ENCODE measurements at regions not wholly inside any gene's neighbourhood (a gene's known extent, or its start where the extent isn't known, plus 50 kb on each side); places are given as distances from the start of the nearest gene placed in this dataset.
"Not testable (repeated sequence)": the region's sequence is repeated elsewhere in the genome, so short reads cannot be mapped to it uniquely, and the experiment has no call there.

DNA sequence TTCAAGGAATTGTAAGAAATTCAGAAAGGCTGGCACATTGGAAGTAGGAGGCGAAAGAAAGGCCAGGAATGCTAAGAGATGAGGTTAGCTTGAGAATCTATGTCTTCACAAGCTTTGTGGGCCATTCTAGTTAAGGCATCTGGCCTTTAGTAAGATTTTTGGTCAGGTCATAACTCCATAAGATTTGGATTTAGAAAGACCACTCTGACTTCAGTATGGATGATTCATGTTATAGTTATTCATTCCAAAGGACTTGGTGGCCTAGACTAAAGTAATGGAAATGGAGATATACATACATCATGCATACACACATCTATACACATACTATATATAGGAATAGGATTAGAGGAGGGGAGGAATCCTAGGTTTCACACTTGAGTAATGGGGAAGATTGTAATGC, 77.5 kb downstream of the SEPTIN7 start:
- Histone ChIP-seq H3K27ac (ENCODE audit: low read depth in 2 of 2, low read length in 2 of 2) (no peak overlapping the region), H3K4me1 (ENCODE audit: control insufficient read depth in 2 of 2, insufficient read depth in 2 of 2, low read length in 2 of 2) (no peaks in the 10 kb centered on the region), H3K9me3 (ENCODE audit: control insufficient read depth in 2 of 2, low read length in 2 of 2) (no peaks in the 10 kb centered on the region), H3K9ac (ENCODE audit: low read depth in 1 of 2, low read length in 2 of 2) (no peak overlapping the region), H3K36me3 (ENCODE audit: control insufficient read depth in 2 of 2, insufficient read depth in 2 of 2, low read length in 2 of 2) (peaks cover 7 to 9% of the 10 kb centered on the region in 2 donors), H3K27me3 (ENCODE audit: control insufficient read depth in 2 of 2, insufficient read depth in 2 of 2, low read length in 2 of 2) (no peaks in the 10 kb centered on the region), H3K4me3 (ENCODE audit: low read length in 2 of 2) (no peak overlapping the region)

- H3K36me3 ChIP-seq (ENCODE audit: control insufficient read depth in 2 of 2, insufficient read depth in 2 of 2, low read length in 2 of 2) = peaks cover 7 to 22% of the 10 kb centered on the region in 2 donors
- H3K4me1 ChIP-seq (ENCODE audit: control insufficient read depth in 2 of 2, insufficient read depth in 2 of 2, low read length in 2 of 2); H3K4me3 ChIP-seq (ENCODE audit: low read length in 2 of 2); H3K9ac ChIP-seq (ENCODE audit: low read depth in 1 of 2, low read length in 2 of 2); H3K27ac ChIP-seq (ENCODE audit: low read depth in 2 of 2, low read length in 2 of 2); H3K9me3 ChIP-seq (ENCODE audit: control insufficient read depth in 2 of 2, low read length in 2 of 2); H3K27me3 ChIP-seq (ENCODE audit: control insufficient read depth in 2 of 2, insufficient read depth in 2 of 2, low read length in 2 of 2): not testable (repeated sequence)
These were observed 86.6 kb downstream of the SEPTIN7 start for GRCh38 chr7:35887430-35887829.

- Histone ChIP-seq H3K4me1 (ENCODE audit: control insufficient read depth in 2 of 2, insufficient read depth in 2 of 2, low read length in 2 of 2) (no peaks in the 10 kb centered on the region), H3K27ac (ENCODE audit: low read depth in 2 of 2, low read length in 2 of 2) (no peak overlapping the region), H3K4me3 (ENCODE audit: low read length in 2 of 2) (no peak overlapping the region), H3K9ac (ENCODE audit: low read depth in 1 of 2, low read length in 2 of 2) (no peak overlapping the region), H3K9me3 (ENCODE audit: control insufficient read depth in 2 of 2, low read length in 2 of 2) (no peaks in the 10 kb centered on the region), H3K36me3 (ENCODE audit: control insufficient read depth in 2 of 2, insufficient read depth in 2 of 2, low read length in 2 of 2) (peaks cover 0 to 17% of the 10 kb centered on the region in 2 donors), H3K27me3 (ENCODE audit: control insufficient read depth in 2 of 2, insufficient read depth in 2 of 2, low read length in 2 of 2) (no peaks in the 10 kb centered on the region)
These were observed 88.1 kb downstream of the SEPTIN7 start for GRCh38 chr7:35889001-35889400.

- Histone ChIP-seq H3K27ac (ENCODE audit: low read depth in 2 of 2, low read length in 2 of 2) (no peak overlapping the region), H3K4me3 (ENCODE audit: low read length in 2 of 2) (no peak overlapping the region), H3K4me1 (ENCODE audit: control insufficient read depth in 2 of 2, insufficient read depth in 2 of 2, low read length in 2 of 2) (no peaks in the 10 kb centered on the region), H3K27me3 (ENCODE audit: control insufficient read depth in 2 of 2, insufficient read depth in 2 of 2, low read length in 2 of 2) (no peaks in the 10 kb centered on the region), H3K9me3 (ENCODE audit: control insufficient read depth in 2 of 2, low read length in 2 of 2) (no peaks in the 10 kb centered on the region), H3K36me3 (ENCODE audit: control insufficient read depth in 2 of 2, insufficient read depth in 2 of 2, low read length in 2 of 2) (peaks cover 0 to 11% of the 10 kb centered on the region in 2 donors), H3K9ac (ENCODE audit: low read depth in 1 of 2, low read length in 2 of 2) (no peak overlapping the region)
These were observed 89.0 kb downstream of the SEPTIN7 start for GRCh38 chr7:35889870-35890269.

GRCh38 chr7:35891004-35891830, 90.4 kb downstream of the SEPTIN7 start:
- peaks cover 0 to 5% of the 10 kb centered on the region in 2 donors for H3K36me3 ChIP-seq (ENCODE audit: control insufficient read depth in 2 of 2, insufficient read depth in 2 of 2, low read length in 2 of 2)
- no peak overlapping the region for H3K9ac ChIP-seq (ENCODE audit: low read depth in 1 of 2, low read length in 2 of 2)
- H3K27ac ChIP-seq (ENCODE audit: low read depth in 2 of 2, low read length in 2 of 2) = no peak overlapping the region
- no peaks in the 10 kb centered on the region for H3K4me1 ChIP-seq (ENCODE audit: control insufficient read depth in 2 of 2, insufficient read depth in 2 of 2, low read length in 2 of 2)
- no peaks in the 10 kb centered on the region for H3K9me3 ChIP-seq (ENCODE audit: control insufficient read depth in 2 of 2, low read length in 2 of 2)
- no peaks in the 10 kb centered on the region for H3K27me3 ChIP-seq (ENCODE audit: control insufficient read depth in 2 of 2, insufficient read depth in 2 of 2, low read length in 2 of 2)
- H3K4me3 ChIP-seq (ENCODE audit: low read length in 2 of 2) = no peak overlapping the region

DNA sequence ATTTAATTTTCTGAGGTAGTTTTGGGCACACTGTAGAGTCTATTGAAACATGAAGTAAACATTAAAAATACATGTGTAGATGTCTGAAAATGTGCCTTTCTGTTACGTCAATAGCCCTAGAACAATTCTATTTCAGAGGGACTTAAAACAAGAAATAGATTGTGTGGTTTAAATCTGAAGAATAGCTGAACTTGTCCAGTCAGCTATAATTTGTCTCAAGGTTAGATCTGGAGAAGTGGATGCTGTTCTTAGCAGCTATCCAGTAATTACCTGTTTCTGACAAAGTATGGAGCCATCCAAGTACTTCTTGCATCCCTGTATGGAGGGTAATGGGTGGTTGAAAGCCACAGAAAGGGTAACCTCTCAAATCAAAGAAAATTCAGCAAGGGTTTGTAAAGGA, 92.8 kb downstream of the SEPTIN7 start:
- Histone ChIP-seq H3K4me1 (ENCODE audit: control insufficient read depth in 2 of 2, insufficient read depth in 2 of 2, low read length in 2 of 2) (no peaks in the 10 kb centered on the region), H3K36me3 (ENCODE audit: control insufficient read depth in 2 of 2, insufficient read depth in 2 of 2, low read length in 2 of 2) (peaks cover 0 to 4% of the 10 kb centered on the region in 2 donors), H3K9ac (ENCODE audit: low read depth in 1 of 2, low read length in 2 of 2) (no peak overlapping the region), H3K9me3 (ENCODE audit: control insufficient read depth in 2 of 2, low read length in 2 of 2) (no peaks in the 10 kb centered on the region), H3K27ac (ENCODE audit: low read depth in 2 of 2, low read length in 2 of 2) (no peak overlapping the region), H3K27me3 (ENCODE audit: control insufficient read depth in 2 of 2, insufficient read depth in 2 of 2, low read length in 2 of 2) (no peaks in the 10 kb centered on the region), H3K4me3 (ENCODE audit: low read length in 2 of 2) (no peak overlapping the region)

DNA sequence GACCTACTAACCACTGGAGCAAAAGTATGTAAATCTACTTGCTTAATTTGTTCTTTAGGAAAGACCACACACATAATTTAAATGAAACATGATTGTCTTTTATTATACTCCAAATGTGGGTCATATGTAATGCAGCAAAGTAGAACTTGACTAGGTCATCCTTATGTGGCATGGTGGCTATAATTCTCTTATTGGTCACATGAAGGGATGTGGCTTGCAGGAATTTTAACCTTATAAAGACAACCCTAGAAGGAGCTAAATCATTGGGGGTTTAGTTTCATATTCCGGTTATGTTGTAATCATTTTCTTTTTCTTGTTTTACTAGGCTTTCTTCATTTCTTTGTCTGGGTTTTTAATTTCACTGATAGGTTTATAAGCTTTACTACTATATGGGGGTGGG, 93.9 kb downstream of the SEPTIN7 start:
- Histone ChIP-seq H3K4me1 (ENCODE audit: control insufficient read depth in 2 of 2, insufficient read depth in 2 of 2, low read length in 2 of 2) (no peaks in the 10 kb centered on the region), H3K36me3 (ENCODE audit: control insufficient read depth in 2 of 2, insufficient read depth in 2 of 2, low read length in 2 of 2) (peaks cover 0 to 8% of the 10 kb centered on the region in 2 donors), H3K9ac (ENCODE audit: low read depth in 1 of 2, low read length in 2 of 2) (no peak overlapping the region), H3K4me3 (ENCODE audit: low read length in 2 of 2) (no peak overlapping the region), H3K27ac (ENCODE audit: low read depth in 2 of 2, low read length in 2 of 2) (no peak overlapping the region), H3K9me3 (ENCODE audit: control insufficient read depth in 2 of 2, low read length in 2 of 2) (no peaks in the 10 kb centered on the region), H3K27me3 (ENCODE audit: control insufficient read depth in 2 of 2, insufficient read depth in 2 of 2, low read length in 2 of 2) (no peaks in the 10 kb centered on the region)

DNA sequence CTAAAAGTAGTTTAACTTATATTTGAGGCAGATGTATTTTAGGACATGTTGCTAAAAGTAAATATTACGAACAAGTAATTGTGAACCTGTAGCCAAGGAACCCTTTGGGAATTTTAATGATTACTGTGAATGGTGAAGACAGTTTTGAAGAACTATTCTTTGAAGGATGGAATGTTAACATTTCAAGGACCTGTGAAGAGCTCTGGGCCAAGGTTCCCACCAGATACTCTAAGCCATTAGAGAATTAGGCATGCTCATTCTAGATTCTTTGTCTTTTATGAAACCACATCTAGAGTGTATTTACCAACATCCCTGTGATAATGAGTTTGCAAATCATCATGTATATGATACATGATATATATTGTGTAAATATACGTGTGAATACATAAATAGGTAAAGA, 99.8 kb downstream of the SEPTIN7 start:
- peaks cover 10 to 19% of the 10 kb centered on the region in 2 donors for H3K36me3 ChIP-seq (ENCODE audit: control insufficient read depth in 2 of 2, insufficient read depth in 2 of 2, low read length in 2 of 2)
- H3K27me3 ChIP-seq (ENCODE audit: control insufficient read depth in 2 of 2, insufficient read depth in 2 of 2, low read length in 2 of 2) = no peaks in the 10 kb centered on the region
- no peaks in the 10 kb centered on the region for H3K9me3 ChIP-seq (ENCODE audit: control insufficient read depth in 2 of 2, low read length in 2 of 2)
- no peak overlapping the region for H3K9ac ChIP-seq (ENCODE audit: low read depth in 1 of 2, low read length in 2 of 2)
- no peaks in the 10 kb centered on the region for H3K4me1 ChIP-seq (ENCODE audit: control insufficient read depth in 2 of 2, insufficient read depth in 2 of 2, low read length in 2 of 2)
- H3K4me3 ChIP-seq (ENCODE audit: low read length in 2 of 2) = no peak overlapping the region
- no peak overlapping the region for H3K27ac ChIP-seq (ENCODE audit: low read depth in 2 of 2, low read length in 2 of 2)

DNA sequence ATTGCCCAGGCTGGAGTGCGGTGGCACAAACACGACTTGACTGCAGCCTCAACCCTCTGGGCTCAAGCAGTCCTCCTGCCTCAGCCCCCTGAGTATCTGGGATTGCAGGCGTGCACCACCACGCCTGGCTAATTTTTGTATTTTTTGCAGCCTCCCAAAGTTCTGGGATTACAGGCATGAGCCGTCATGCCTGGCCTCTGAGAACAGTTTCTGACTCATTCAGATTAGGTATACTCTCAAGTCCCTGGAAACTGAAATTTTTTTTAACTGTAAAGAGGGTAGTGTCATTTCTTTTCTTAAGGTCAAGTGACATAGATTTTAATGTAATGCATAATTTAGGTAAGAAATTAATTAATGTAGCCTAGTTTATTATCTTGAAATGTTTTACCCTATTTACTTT, 104.7 kb downstream of the SEPTIN7 start:
- Histone ChIP-seq H3K4me1 (ENCODE audit: control insufficient read depth in 2 of 2, insufficient read depth in 2 of 2, low read length in 2 of 2) (no peaks in the 10 kb centered on the region), H3K27ac (ENCODE audit: low read depth in 2 of 2, low read length in 2 of 2) (no peak overlapping the region), H3K27me3 (ENCODE audit: control insufficient read depth in 2 of 2, insufficient read depth in 2 of 2, low read length in 2 of 2) (no peaks in the 10 kb centered on the region), H3K9ac (ENCODE audit: low read depth in 1 of 2, low read length in 2 of 2) (no peak overlapping the region), H3K36me3 (ENCODE audit: control insufficient read depth in 2 of 2, insufficient read depth in 2 of 2, low read length in 2 of 2) (peaks cover 9 to 11% of the 10 kb centered on the region in 2 donors), H3K4me3 (ENCODE audit: low read length in 2 of 2) (no peak overlapping the region), H3K9me3 (ENCODE audit: control insufficient read depth in 2 of 2, low read length in 2 of 2) (no peaks in the 10 kb centered on the region)

DNA sequence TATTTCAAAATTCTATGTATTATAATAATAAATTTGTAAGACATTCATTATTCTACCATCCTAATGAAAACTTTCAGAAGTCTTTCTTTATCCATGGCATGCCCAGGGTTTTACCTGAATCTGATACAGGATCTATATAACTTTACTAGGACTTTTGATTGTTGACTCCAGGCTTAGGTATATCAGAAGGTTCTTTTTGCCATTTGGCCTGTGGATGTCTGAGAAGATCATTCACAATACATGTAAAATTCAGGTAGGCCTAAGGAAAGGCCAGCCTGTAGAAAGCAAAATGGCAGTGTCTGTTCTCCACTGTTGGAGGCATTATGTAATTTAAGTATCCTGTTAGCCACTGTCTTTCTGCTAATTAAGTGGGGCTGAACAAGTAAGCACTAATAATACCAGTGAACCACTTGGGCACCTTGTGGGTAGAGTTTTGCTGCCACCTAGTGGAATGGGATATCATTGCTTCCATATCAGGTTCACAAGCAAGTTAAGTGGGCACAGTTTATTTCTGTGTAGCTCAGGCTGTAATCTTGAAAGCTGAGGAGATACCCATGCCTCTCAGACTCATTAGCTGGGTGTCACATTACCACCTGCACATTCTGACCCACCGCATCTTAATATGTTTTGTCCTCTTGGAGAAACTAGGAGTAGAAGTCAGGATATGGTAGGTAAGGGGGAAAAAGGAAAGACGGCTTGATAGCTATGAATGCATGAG, 105.5 kb downstream of the SEPTIN7 start:
- no peak overlapping the region for H3K27ac ChIP-seq (ENCODE audit: low read depth in 2 of 2, low read length in 2 of 2)

More for the DNA sequence above, 105.5 kb downstream of the SEPTIN7 start:
- H3K4me3 ChIP-seq (ENCODE audit: low read length in 2 of 2) = no peak overlapping the region
- no peaks in the 10 kb centered on the region for H3K27me3 ChIP-seq (ENCODE audit: control insufficient read depth in 2 of 2, insufficient read depth in 2 of 2, low read length in 2 of 2)
- H3K36me3 ChIP-seq (ENCODE audit: control insufficient read depth in 2 of 2, insufficient read depth in 2 of 2, low read length in 2 of 2) = peaks cover 6 to 7% of the 10 kb centered on the region in 2 donors
- no peaks in the 10 kb centered on the region for H3K4me1 ChIP-seq (ENCODE audit: control insufficient read depth in 2 of 2, insufficient read depth in 2 of 2, low read length in 2 of 2)
- H3K9ac ChIP-seq (ENCODE audit: low read depth in 1 of 2, low read length in 2 of 2) = no peak overlapping the region
- no peaks in the 10 kb centered on the region for H3K9me3 ChIP-seq (ENCODE audit: control insufficient read depth in 2 of 2, low read length in 2 of 2)

Data from mucosa of rectum (tissue), 2 donors.